Putamen (tissue), 1 donor: ENCODE measurements at regions not wholly inside any gene's neighbourhood (a gene's known extent, or its start where the extent isn't known, plus 50 kb on each side); places are given as distances from the start of the nearest gene placed in this dataset.
A peak's percentile ranks its signal among the peaks of the same experiment; 100 is the strongest.

Source experiments
- DNase-seq: peaks from one replicate; pipeline ENCODE4 v3.0.0-alpha.2; 2016; ENCODE audit warnings: low spot score

- DNase-seq: no peak
Observed at GRCh38 chr1:59055908-59056719, 240.8 kb upstream of the FGGY start.

DNA sequence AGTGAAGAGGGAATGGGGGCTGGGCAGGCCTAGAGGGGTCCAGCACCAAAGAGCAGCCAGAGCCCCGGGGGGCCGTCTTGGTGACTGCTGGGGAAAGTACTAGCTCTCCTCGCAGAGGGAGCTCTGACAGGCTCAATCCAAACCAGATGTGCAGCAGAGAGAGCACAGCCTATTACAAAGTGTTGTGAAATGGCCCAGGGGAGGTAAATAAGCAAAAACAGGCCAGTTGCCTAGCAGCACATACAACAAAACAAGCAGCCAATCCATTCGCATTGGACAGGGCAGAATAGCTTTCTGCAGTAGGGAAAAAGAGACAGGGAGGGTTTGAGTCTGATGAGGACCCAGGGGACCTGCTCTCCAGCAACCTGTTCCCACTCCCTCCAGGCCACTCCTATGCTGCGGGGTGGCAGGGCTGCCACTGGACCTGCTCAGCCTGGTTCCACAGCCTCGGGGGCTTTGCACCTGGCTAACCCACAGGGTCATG lies 239.6 kb upstream of the FGGY start:
- DNase-seq: no peak

GRCh38 chr1:59057796-59058195 lies 239.1 kb upstream of the FGGY start:
- no peak for DNase-seq

DNA sequence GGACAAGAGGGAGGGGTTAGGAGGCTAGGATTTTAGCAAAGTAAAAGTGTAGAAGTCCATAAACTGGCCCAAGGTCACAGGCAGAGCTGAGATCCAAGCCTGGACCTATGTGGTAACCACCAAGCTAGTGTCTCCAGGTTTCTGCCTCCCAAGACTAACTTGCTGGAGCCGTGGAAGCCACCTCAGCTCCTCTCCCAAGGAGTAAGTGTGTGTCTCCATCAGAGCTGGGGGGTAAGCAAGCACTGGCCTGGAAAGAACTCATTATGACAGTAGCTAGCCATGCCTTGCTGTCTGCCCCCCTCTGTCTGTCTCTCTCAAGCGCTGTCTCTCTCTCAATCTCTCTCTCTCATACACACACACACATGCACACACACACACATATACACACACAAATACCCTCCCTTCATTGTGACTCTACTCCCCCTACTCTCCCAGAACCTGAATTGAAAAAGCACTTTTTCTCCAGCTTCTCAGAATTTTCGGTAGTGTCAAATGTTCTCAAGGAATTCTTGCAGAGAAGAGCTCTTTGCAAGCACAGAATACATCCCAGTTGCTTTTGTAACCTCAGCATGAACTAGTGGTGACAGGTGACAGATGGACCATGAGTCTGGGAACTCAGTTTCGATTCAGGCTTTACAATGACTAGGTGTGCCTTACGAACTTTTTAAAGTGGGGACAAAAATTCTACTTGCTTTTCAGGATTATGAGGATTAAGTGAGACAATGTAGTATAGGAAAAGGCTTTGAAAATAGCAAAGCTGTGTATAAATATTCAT lies 238.0 kb upstream of the FGGY start:
- DNase-seq: no peak

DNA sequence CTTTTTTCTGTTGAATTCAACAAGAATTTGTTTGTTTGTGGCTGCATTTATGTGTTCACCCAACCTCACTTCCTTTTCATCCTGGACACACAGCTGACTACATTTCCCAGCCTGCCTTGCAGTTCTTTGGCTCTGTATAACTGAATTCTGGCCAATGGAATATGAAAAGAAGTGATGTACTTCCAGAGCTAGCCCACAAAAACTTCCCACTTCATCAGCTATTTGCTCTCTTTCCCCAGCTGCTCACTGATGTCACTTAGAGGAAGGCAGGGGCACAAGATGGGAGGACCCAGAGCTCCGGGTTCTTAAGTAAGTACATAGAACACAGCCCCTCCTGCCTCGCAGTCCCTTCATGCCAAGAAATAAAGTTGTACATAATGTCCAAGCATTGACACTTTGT lies 235.0 kb upstream of the FGGY start:
- peak; percentile 53 for DNase-seq

DNA sequence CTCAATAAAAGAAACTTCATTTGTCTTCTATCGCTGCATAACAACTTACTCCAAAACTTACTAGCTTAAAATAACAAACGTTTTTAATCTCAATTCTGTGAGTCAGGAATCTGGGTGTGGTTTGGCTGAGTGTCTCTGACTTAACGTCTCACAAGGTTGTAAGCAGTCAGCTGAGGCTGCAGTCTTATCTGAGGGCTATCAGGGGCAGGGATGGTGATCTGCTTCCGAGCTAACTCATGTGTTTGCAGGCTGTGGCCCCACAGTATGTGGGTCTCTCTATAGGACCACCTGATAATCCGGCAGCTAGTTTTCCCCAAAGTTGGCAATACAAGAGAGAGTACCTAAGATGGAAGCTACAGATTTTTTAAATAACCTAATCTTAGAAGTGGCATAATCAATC lies 234.2 kb upstream of the FGGY start:
- no peak for DNase-seq

DNA sequence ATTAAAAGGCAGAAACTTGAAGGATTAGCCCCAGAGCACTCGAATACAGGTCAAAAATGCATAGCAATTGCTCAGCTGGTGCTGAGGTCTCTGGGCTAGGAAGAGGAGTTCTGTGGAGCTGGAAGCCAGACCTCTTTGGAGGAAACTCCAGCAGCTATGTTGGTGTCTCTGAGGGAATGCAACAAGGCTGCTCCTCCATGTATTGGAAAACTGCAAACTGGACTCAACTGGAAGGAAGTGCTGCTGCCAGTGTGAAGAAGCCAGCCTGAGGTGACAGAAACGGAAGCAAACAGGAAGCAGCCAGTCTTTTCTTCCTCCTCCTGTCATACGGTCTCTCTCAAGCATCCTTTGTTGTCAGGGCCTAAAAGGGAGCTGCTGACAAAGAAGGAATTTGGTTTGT lies 233.4 kb upstream of the FGGY start:
- DNase-seq: peak; percentile 20

DNA sequence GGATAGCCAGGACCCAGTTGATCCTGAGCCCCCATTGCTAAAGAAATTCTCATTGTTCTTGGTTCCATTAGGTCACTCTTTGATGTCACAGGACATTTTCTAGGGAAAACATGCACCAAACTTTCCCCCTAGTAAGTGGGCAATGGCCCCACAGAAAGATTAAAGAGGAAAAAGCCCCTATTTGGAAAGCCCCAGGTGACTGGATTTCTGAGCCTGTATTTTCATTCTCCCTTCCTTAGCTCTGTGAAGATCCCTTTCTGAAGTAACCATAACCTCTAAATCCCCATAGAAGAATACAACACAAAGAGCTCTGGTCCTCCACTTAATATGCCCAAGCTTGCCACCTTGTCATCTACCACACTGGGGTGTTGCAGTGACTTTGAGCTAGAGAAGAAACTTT lies 232.3 kb upstream of the FGGY start:
- DNase-seq: no peak

- no peak for DNase-seq
Observed at GRCh38 chr1:59066236-59066635, 230.7 kb upstream of the FGGY start.

- no peak for DNase-seq
Observed at GRCh38 chr1:59070610-59071009, 226.3 kb upstream of the FGGY start.

DNA sequence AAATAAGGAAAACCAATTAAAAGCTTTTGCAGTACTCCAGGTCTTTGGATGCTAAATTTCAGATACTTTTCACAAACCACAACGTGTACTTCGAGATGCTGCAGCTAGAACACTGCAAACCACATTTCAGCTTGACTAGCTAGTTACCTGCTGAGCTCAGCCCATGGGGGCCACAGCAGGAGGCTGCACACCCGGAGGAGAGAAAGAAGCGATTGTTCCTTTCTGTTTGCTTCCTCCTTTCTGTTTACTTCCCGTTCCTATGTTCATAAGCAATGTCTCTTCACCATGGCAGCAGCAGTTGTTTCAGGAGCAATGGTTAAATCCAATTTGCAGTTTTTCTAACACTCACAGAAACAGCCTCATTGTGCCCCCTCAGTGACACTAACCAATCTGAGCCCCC lies 225.6 kb upstream of the FGGY start:
- no peak for DNase-seq

GRCh38 chr1:59071876-59072582 lies 224.9 kb upstream of the FGGY start:
- DNase-seq: no peak

DNA sequence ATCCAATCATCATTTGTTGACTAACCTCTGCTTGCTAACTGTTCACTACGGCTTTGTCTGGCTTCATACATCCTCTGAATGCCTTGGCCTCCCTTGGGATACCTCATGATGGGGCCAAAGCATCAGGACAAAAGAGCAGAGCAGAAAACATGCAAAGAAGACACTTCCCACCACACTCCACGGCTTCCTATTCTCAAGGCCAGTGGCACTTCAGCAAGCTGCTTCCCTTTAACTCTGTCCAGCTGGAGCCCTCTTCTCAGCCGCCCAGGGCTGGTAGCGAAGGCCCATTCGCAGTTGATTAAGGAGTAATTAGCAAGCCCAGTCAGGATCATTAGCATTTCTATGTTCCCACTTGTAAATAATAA lies 224.3 kb upstream of the FGGY start:
- no peak for DNase-seq

GRCh38 chr1:59074598-59074997 lies 222.3 kb upstream of the FGGY start:
- no peak for DNase-seq

- no peak for DNase-seq
Observed at GRCh38 chr1:59075021-59075420, 221.9 kb upstream of the FGGY start.

GRCh38 chr1:59076612-59077011 lies 220.3 kb upstream of the FGGY start:
- no peak for DNase-seq

DNA sequence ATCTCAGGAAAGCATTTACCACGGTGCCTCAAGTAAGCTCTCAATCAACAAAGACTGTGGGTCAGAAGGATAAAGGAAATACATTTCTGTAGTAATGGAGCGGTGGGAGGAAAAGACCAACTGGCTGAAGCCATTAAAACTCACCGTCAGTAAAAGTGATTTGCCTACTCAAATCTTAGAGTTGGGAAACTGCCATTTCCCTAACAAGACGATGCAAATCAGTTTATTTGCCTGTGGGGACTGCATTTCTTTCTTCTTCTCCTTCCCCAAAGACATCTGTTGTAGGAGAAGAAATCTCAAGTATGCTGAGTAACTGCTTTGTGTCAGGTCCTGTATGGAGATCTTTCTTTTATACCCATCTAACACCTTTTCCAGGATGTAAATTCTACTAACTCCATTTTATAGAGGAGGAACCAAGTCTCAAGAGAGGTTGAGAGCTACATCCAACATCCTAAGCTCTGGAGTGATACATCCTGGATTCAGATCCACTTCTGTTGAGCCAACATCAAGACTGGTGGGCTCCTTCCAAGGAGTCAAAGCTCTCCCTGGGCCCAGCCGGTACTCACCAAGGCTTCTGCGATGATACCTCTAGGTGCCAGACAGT lies 219.3 kb upstream of the FGGY start:
- no peak for DNase-seq

DNA sequence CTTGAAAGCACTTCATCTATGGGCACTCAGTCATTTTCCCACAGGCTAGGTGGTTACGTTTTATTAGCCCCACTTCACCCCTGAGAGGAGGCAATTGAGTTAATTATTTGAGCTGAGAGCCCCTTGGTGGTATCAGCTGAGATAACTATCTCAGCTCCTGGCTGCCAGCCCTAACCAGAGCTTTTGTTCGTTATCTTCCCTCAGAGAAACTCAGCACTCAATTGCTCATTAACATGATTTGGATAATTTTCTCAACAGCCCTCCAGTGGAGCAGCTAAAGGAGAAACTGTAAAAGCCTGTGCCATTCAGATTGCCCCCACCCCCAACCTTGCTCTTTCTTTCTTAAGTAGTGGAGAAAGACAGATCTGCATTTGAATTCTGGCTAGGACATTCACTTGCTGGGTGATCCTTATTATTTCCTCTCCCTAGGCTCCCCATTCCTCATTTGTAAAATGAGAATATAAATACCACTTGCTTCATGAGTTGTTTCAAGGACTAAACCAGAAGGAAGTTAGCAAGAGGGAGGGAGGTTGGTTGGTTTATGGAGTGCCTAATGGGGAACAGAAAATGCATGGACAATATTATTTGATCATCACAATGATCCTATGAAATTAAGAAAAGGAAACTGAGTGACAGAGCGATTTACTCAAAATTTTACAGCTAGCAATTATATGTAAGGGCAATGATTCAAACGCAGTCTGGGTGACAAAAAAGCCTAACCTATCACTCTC lies 218.7 kb upstream of the FGGY start:
- DNase-seq: no peak

- no peak for DNase-seq
Observed at GRCh38 chr1:59078866-59079265, 218.0 kb upstream of the FGGY start.

DNA sequence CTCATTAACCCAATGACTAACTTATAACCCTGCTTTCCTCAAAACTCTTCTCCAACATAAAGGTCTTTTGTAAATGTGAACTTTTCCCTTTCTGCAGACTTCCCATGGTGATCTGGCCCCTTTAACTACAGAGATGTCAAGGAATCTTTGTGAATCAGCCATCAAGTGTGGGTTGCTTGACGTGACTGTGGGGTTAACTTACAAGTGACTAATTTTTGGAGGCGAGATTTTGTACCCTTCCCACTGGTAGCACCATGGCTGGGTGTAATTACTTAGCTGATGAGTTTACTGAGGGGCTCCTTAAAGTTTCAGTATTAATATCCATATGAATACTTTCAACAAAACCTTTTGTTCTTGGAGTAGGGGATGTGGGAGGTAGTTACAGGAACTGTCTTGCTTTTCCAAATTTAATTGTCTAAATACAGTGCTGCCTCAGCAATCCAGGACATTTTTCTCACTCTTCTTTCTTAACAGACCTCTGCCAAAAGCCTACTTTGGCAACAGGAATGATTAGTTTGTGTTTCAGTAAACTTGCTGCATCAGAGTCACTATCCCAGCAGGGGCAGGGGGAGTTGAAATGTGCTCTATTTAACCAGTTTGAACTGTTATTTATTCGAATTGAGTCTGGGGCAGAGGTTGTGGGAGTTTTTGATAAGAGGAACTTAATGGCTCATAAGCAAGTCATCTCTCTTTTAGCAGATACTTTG lies 217.3 kb upstream of the FGGY start:
- DNase-seq: peak; percentile 23

DNA sequence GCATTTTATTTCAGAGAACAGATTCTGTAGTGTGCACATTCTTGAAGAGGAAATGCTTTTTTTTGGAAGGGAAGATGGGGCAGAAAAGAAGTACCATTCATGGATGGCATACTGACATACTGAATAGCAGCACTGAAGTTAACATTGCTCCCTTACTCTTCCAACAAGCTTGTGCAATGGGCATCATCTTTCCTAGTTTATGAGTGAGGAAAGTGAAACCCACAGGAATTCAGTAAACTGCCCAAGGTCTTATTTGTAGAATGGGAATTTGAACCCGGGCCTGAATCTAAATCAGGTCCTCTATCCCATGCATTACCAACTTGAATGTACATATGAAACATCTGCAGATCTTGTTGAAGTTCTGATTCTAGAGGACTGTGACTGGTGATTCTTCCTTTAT lies 215.7 kb upstream of the FGGY start:
- DNase-seq: no peak
